ENCODE measurements at regions not wholly inside any gene's neighbourhood (a gene's known extent, or its start where the extent isn't known, plus 50 kb on each side); places are given as distances from the start of the nearest gene placed in this dataset.

DNA sequence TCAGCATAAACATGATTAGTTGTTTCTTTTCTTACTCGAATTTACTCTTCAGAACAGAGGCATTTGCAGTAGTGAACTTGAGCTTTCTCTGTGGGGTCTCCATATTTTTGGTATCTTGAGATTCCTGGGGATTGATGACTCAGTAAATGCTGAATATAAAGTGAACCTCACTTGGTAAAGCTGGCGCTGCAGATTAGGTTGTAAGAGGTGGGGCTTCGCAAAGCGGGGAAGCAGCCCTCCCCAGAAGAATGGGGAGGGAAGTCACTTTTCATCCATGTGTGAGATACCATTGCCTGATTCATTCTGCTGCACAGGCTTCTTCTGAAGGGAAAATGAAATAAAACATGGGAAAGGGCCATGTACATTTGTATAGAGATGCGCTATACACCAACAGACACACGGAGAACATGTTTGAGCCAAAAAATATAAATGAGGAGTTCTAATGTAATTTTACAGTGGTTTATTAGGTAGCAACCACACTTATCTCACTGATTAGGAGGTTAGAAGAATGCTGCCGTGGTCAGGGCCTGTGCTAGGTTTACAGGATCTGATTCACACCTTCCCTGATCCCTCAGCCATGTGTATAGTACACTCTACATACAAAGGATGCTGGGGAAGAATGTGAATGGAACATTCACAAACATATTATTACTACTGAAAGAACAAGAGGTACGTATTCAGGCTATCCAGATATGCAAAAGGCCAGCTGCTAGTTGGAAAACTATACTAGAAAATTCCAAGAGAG is 63.5 kb downstream of the DNTTIP2 start:
- H3K4me3 ChIP-seq, result no peak overlapping the region
- no peak for DNase-seq
- TF ChIP-seq, protein P1, sequence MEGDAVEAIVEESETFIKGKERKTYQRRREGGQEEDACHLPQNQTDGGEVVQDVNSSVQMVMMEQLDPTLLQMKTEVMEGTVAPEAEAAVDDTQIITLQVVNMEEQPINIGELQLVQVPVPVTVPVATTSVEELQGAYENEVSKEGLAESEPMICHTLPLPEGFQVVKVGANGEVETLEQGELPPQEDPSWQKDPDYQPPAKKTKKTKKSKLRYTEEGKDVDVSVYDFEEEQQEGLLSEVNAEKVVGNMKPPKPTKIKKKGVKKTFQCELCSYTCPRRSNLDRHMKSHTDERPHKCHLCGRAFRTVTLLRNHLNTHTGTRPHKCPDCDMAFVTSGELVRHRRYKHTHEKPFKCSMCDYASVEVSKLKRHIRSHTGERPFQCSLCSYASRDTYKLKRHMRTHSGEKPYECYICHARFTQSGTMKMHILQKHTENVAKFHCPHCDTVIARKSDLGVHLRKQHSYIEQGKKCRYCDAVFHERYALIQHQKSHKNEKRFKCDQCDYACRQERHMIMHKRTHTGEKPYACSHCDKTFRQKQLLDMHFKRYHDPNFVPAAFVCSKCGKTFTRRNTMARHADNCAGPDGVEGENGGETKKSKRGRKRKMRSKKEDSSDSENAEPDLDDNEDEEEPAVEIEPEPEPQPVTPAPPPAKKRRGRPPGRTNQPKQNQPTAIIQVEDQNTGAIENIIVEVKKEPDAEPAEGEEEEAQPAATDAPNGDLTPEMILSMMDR (IDR thresholded peaks at IDR 0.05), result no peak
- no peak for TF ChIP-seq POLR2A (IDR thresholded peaks at IDR 0.05)
- H3K9me3 ChIP-seq, result no peaks in the 10 kb centered on the region
- intact Hi-C loops (cut with DNase I; ENCODE audit: low total_unique reads), result loop anchor here (10.0 kb wide), 1 partner anchor 191 kb away; no protein-coding TSS in a partner anchor
- H3K27ac ChIP-seq, result no peak overlapping the region
- no peaks in the 10 kb centered on the region for H3K36me3 ChIP-seq (ENCODE audit: low read depth, missing control alignments)
- 78 to 86% methylated on average over 8 of the region's 8 CpGs for WGBS, 2 donors
- peaks cover 23% of the 10 kb centered on the region for H3K4me1 ChIP-seq
- H3K27me3 ChIP-seq, result no peaks in the 10 kb centered on the region

DNA sequence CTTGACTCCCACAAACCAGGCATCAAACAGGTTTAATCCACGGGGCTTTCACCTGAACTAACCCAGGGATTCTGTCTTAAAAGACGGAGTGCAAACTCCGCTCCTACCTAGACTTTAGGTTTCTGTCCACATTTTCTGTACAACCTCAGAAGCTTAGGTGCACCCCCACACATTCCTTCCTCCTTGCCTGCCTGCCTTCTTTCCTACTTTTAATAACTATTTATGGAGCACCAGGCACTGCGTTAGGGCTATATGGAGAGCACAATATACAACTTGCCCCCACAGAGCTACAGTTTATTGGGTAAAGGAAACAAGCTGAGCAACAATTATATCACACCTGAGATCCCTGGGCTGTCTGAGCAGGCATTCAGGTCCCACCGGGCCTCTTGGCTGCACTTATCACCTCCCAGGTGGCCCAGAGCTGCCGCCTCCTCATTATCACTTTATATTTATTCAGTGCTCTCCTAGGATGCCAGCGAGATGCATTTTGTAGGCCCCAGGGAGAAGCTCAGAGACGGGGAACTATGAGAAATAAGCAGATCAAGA is 64.1 kb downstream of the DNTTIP2 start:
- Histone ChIP-seq H3K27ac (no peak overlapping the region), H3K27me3 (no peaks in the 10 kb centered on the region), H3K4me1 (peaks cover 23% of the 10 kb centered on the region), H3K36me3 (ENCODE audit: low read depth, missing control alignments) (no peaks in the 10 kb centered on the region), H3K4me3 (no peak overlapping the region), H3K9me3 (no peaks in the 10 kb centered on the region)
- no peak for DNase-seq
- intact Hi-C loops (cut with DNase I; ENCODE audit: low total_unique reads), result loop anchor here (10.0 kb wide), 1 partner anchor 190 kb away; no protein-coding TSS in a partner anchor
- WGBS, 2 donors, result 61 to 74% methylated on average over 8 of the region's 8 CpGs
- TF ChIP-seq POLR2A (IDR thresholded peaks at IDR 0.05), result no peak
- TF ChIP-seq, protein P1 (IDR thresholded peaks at IDR 0.05), result no peak

DNA sequence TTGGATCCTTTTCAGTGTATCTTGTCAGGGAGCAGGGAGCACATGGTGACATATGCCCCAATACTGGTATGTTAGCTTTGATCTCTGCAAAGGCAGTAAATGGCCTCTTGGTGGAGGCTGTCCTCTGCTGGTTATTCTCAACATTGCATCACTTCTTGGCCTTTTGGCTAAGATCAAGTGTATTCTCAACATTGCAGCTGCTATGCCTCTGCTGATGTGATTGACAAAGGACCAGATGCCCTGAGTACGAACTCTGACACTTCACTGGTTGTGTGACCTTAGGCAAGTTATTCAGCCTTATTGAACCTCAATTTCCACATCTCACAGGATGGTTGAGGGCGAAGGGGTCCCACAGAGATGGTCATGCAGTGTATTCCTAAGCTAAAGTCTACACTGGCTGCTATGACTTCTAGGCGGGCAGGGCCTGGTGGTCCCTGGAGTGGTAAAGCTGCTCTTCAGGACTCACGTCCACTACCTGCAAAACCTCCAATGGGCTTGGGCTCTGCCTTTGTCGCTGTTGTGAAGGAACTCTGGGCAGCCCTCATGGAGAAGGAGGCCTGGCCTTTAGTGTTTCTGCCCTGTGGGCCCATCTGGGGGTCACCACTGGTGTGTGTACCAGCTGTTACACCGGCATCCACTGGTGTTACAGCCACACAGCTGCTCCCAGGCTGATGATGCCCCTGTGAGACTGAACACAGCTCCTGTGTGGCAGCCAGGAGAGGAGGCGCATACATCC is 64.8 kb downstream of the DNTTIP2 start:
- Histone ChIP-seq H3K4me3 (no peak overlapping the region), H3K9me3 (no peaks in the 10 kb centered on the region), H3K27ac (no peak overlapping the region), H3K36me3 (ENCODE audit: low read depth, missing control alignments) (no peaks in the 10 kb centered on the region), H3K4me1 (peaks cover 23% of the 10 kb centered on the region), H3K27me3 (no peaks in the 10 kb centered on the region)
- intact Hi-C loops (cut with DNase I; ENCODE audit: low total_unique reads), result loop anchor here (10.0 kb wide), 1 partner anchor 189 kb away; no protein-coding TSS in a partner anchor
- TF ChIP-seq POLR2A (IDR thresholded peaks at IDR 0.05), result no peak
- TF ChIP-seq, protein P1 (IDR thresholded peaks at IDR 0.05), result peak; percentile 88 to 98 (median 94)
- 83 to 90% methylated on average over 5 to 7 of the region's 7 CpGs for WGBS, 2 donors
- peak; percentile 82 for DNase-seq

DNA sequence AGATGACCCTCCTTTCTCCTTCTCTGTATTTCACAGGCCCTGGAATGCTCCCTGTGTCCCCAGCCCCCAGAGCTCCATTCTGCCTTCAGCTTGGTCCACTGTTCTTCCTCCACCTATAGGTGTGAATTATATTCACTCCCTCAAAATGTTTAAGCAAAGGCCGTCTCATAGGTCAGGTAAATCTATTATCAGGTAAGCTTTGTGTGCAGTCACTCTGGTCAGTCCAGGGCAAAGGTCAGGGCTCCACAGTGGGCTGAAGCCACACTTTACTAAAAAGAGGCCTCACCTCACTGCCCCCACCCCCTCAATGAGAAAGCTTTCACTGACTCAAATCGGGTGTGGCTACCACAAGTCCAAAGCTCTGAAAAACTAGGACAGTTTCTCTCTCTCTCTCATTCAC is 65.9 kb downstream of the DNTTIP2 start:
- intact Hi-C loops (cut with DNase I; ENCODE audit: low total_unique reads), result loop anchor here (10.0 kb wide), 1 partner anchor 188 kb away; no protein-coding TSS in a partner anchor
- H3K4me3 ChIP-seq, result no peak overlapping the region
- TF ChIP-seq, protein P1 (IDR thresholded peaks at IDR 0.05), result no peak
- no peak for TF ChIP-seq POLR2A (IDR thresholded peaks at IDR 0.05)
- no peaks in the 10 kb centered on the region for H3K36me3 ChIP-seq (ENCODE audit: low read depth, missing control alignments)
- H3K4me1 ChIP-seq, result peaks cover 23% of the 10 kb centered on the region
- no peak overlapping the region for H3K27ac ChIP-seq
- H3K9me3 ChIP-seq, result no peaks in the 10 kb centered on the region
- no peak for DNase-seq
- H3K27me3 ChIP-seq, result no peaks in the 10 kb centered on the region
- 96 to 100% methylated on average over 2 of the region's 2 CpGs for WGBS, 2 donors

Measured in testis (tissue), 2 donors.